B cell (primary cell): ENCODE measurements at regions not wholly inside any gene's neighbourhood (a gene's known extent, or its start where the extent isn't known, plus 50 kb on each side); places are given as distances from the start of the nearest gene placed in this dataset.

Experiments used
- ATAC-seq: fragments of 200-7000 bp; cut with Tn5 transposase; one replicate; pipeline ENCODE4 v1.10.0; 2021; ENCODE audit warnings: low read depth, mild to moderate bottlenecking, moderate number of reproducible peaks, moderate library complexity
- CTCF ChIA-PET: fragments of 350-600 bp; sonication (Branson Sonifier 250); formaldehyde crosslinking; loops from one replicate; lab custom pipeline; 2021; ENCODE audit warnings: antibody characterized with exemption, inconsistent platforms; lab: Charles Lee
- POLR2A ChIA-PET: fragments of 350-600 bp; sonication (Branson Sonifier 250); formaldehyde crosslinking; loops from one replicate; lab custom pipeline; 2021; ENCODE audit warnings: antibody characterized with exemption; lab: Charles Lee
- DNase-seq: peaks from one replicate; pipeline ENCODE4 v3.0.0; 2013
- H2AFZ ChIP-seq: 2 replicates; pipeline ENCODE4 v1.6.1; 2012; ENCODE audit warnings: mild to moderate bottlenecking, low read depth, low read length; ENCODE audit not compliant: insufficient read depth, poor library complexity, severe bottlenecking
- H3K27ac ChIP-seq, 2 donors: 1 replicate in 1 of 2; 2 replicates in 1 of 2; pipeline ENCODE4 v1.5.1; 2012 to 2013; ENCODE audit warnings: low read length in 2 of 2, mild to moderate bottlenecking in 2 of 2, moderate library complexity in 1 of 2
- H3K27me3 ChIP-seq, 4 experiments: fragments of 200-600 bp in 1 of 4; sonication (generic) in 1 of 4; replicated peaks in 1 of 4; 1 replicate in 2 of 4; 2 replicates in 2 of 4; pipeline versions ENCODE4 v1.6.1 to v1.7.0; 2013 to 2016; ENCODE audit warnings: low read length in 3 of 4, mild to moderate bottlenecking in 2 of 4, mixed read lengths in 1 of 4, moderate library complexity in 1 of 4; ENCODE audit not compliant: insufficient read depth in 4 of 4, control insufficient read depth in 3 of 4; ENCODE audit errors: control extremely low read depth in 1 of 4
- H3K36me3 ChIP-seq, 2 experiments: replicated peaks in 1 of 2; 1 replicate in 1 of 2; 2 replicates in 1 of 2; pipeline versions ENCODE4 v1.6.1 to v1.7.1; 2013; ENCODE audit warnings: low read length in 1 of 2; ENCODE audit not compliant: insufficient read depth in 2 of 2, control insufficient read depth in 1 of 2; ENCODE audit errors: control extremely low read depth in 1 of 2, extremely low read depth in 1 of 2
- H3K4me1 ChIP-seq, 2 donors: fragments of 200-600 bp in 1 of 2; sonication (generic) in 1 of 2; 1 replicate in 1 of 2; 2 replicates in 1 of 2; pipeline versions ENCODE4 v1.5.1 to v1.6.1; 2013 to 2017; ENCODE audit warnings: low read length in 2 of 2; ENCODE audit not compliant: control insufficient read depth in 2 of 2, insufficient read depth in 2 of 2
- H3K4me2 ChIP-seq: replicated peaks from 2 replicates; pipeline ENCODE3; 2012; ENCODE audit warnings: mild to moderate bottlenecking, low read depth, low read length; ENCODE audit not compliant: poor library complexity, severe bottlenecking
- H3K4me3 ChIP-seq, 5 experiments: fragments of 200-600 bp in 1 of 5; sonication (generic) in 1 of 5; 1 replicate in 3 of 5; 2 replicates in 2 of 5; pipeline versions ENCODE4 v1.5.1 to v1.7.0; 2011 to 2016; ENCODE audit warnings: low read length in 4 of 5, mild to moderate bottlenecking in 4 of 5, low read depth in 2 of 5, control low read depth in 1 of 5, moderate library complexity in 1 of 5; ENCODE audit not compliant: insufficient read depth in 1 of 5; ENCODE audit errors: control extremely low read depth in 1 of 5, extremely low read depth in 1 of 5
- H3K79me2 ChIP-seq: fragments of 200-600 bp; sonication (generic); one replicate; pipeline ENCODE4 v1.6.0; 2016; ENCODE audit warnings: low read length; ENCODE audit not compliant: control insufficient read depth, insufficient read depth
- H3K9ac ChIP-seq: fragments of 200-600 bp; sonication (generic); 2 replicates; pipeline ENCODE4 v1.6.1; 2017; ENCODE audit warnings: mild to moderate bottlenecking, low read length, moderate library complexity
- H3K9me3 ChIP-seq, 3 donors: one replicate each; pipeline versions ENCODE4 v1.6.1 to v1.7.1; 2013; ENCODE audit warnings: low read length in 2 of 3; ENCODE audit not compliant: control insufficient read depth in 2 of 3, insufficient read depth in 1 of 3; ENCODE audit errors: control extremely low read depth in 1 of 3
- H4K20me1 ChIP-seq: 2 replicates; pipeline ENCODE4 v1.6.0; 2012; ENCODE audit warnings: mild to moderate bottlenecking, low read length; ENCODE audit not compliant: insufficient read depth, control insufficient read depth, poor library complexity, severe bottlenecking
- H3K27ac Mint-ChIP-seq: one replicate; pipeline ENCODE4 v1.8.0; 2021; ENCODE audit warnings: mixed read lengths
- H3K27me3 Mint-ChIP-seq: one replicate; pipeline ENCODE4 v1.8.0; 2021; ENCODE audit warnings: mixed read lengths
- H3K4me1 Mint-ChIP-seq: one replicate; pipeline ENCODE4 v1.8.0; 2021; ENCODE audit warnings: mixed read lengths
- H3K4me3 Mint-ChIP-seq: one replicate; pipeline ENCODE4 v1.8.0; 2021; ENCODE audit warnings: mixed read lengths
- H3K9me3 Mint-ChIP-seq: one replicate; pipeline ENCODE4 v1.8.0; 2022; ENCODE audit warnings: mixed read lengths; ENCODE audit not compliant: insufficient read depth
- EZH2 ChIP-seq: IDR thresholded peaks from 2 replicates; pipeline ENCODE4 v1.6.1; 2012; ENCODE audit warnings: borderline replicate concordance, low read depth, mild to moderate bottlenecking, moderate library complexity, low read length; ENCODE audit not compliant: insufficient read depth, poor library complexity, severe bottlenecking
- WGBS: methylation state at CpG from one replicate; pipeline ENCODE4 v1.1.5; 2013; ENCODE audit warnings: missing lambda C conversion rate; ENCODE audit not compliant: insufficient coverage; 5-methylcytosine and 5-hydroxymethylcytosine counted together
- intact Hi-C: fragments of 100-400 bp; cut with micrococcal nuclease; formaldehyde crosslinking; loops from one replicate; pipeline ENCODE4 v1.10.0; 2022
- TF ChIP-seq, protein P1 (sequence below): fragments of 200-600 bp; IDR thresholded peaks from one replicate; pipeline ENCODE4 v1.8.0; 2022; ENCODE audit warnings: antibody characterized with exemption, mild to moderate bottlenecking

DNA sequence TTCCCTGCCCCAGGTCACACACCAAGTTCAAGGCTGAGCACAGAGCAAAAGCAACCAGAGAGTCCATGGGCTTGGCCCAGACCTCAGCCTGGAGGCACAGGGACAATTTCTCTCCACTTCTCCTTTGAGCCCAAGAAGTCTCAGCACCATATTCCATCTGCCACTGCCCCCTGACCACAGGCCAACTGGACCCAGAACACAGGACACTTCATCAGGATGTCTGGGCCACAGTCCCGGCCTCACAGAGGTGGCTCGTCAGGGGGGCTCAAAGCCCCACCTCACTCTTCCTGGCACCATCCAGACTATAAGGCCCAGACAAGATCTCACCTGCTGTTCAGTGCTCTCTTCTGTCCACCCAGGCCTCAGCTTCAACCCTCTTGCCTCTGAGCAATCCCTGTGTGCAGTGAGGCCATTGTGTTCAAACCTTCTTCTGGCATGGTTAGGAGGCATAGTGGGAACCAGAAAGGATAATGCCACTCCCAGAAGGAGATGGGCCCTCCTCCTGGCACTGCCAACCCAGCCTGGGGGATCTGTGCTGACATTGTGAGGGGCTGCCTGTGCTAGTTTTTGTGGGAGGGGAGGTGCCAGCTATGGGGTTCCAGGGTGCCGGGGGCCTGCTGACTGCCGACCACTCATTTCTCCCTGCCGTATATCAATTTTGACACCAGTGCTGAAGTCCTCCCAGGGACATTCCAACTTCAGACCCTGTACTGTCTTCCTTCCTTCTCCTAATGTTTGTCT lies 49.7 kb upstream of the ANTXRL start:
- Histone ChIP-seq H3K4me1 (no peaks in the 10 kb centered on the region), H4K20me1 (peaks cover 21% of the 10 kb centered on the region), H3K27ac (no peak overlapping the region), H3K27me3 (no peaks in the 10 kb centered on the region), H3K4me2 (no peak overlapping the region), H3K79me2 (peaks cover 20% of the 10 kb centered on the region), H3K9me3 (peaks cover 5 to 12% (median 5%) of the 10 kb centered on the region in 3 donors), H2AFZ (no peak overlapping the region), H3K4me3 (no peak overlapping the region), H3K9ac (no peak overlapping the region), H3K36me3 (peaks cover 0 to 4% of the 10 kb centered on the region in 2 experiments)
- intact Hi-C loops = no loop called here
- WGBS = 92% methylated on average over 5 of the region's 5 CpGs
- DNase-seq (no peak), ATAC-seq (no peak)
- H3K4me3 Mint-ChIP-seq = no peak overlapping the region
- no peak overlapping the region for H3K27ac Mint-ChIP-seq
- peaks cover 10% of the 10 kb centered on the region for H3K27me3 Mint-ChIP-seq
- ChIA-PET POLR2A (no interaction called here), CTCF (no interaction called here)
- H3K9me3 Mint-ChIP-seq = peaks cover 5% of the 10 kb centered on the region
- TF ChIP-seq, protein P1, sequence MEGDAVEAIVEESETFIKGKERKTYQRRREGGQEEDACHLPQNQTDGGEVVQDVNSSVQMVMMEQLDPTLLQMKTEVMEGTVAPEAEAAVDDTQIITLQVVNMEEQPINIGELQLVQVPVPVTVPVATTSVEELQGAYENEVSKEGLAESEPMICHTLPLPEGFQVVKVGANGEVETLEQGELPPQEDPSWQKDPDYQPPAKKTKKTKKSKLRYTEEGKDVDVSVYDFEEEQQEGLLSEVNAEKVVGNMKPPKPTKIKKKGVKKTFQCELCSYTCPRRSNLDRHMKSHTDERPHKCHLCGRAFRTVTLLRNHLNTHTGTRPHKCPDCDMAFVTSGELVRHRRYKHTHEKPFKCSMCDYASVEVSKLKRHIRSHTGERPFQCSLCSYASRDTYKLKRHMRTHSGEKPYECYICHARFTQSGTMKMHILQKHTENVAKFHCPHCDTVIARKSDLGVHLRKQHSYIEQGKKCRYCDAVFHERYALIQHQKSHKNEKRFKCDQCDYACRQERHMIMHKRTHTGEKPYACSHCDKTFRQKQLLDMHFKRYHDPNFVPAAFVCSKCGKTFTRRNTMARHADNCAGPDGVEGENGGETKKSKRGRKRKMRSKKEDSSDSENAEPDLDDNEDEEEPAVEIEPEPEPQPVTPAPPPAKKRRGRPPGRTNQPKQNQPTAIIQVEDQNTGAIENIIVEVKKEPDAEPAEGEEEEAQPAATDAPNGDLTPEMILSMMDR = no peak
- no peak for TF ChIP-seq EZH2
- no peaks in the 10 kb centered on the region for H3K4me1 Mint-ChIP-seq
